Testis (tissue), 2 donors: ENCODE measurements at regions not wholly inside any gene's neighbourhood (a gene's known extent, or its start where the extent isn't known, plus 50 kb on each side); places are given as distances from the start of the nearest gene placed in this dataset.

ENCODE experiments used
- POLR2A ChIP-seq: fragments of 450-650 bp; IDR thresholded peaks from one replicate; pipeline ENCODE4 v1.6.1; 2017; ENCODE audit warnings: antibody characterized with exemption, mild to moderate bottlenecking, moderate library complexity
- TF ChIP-seq, protein P1 (sequence below), 3 experiments: fragments of 450-650 bp in 2 of 3; fragments of 200-600 bp in 1 of 3; sonication (generic) in 1 of 3; IDR thresholded peaks; one replicate each; pipeline ENCODE4 v1.5.1; 2016 to 2019; ENCODE audit warnings: antibody characterized with exemption in 3 of 3, mild to moderate bottlenecking in 2 of 3, moderate library complexity in 1 of 3

GRCh38 chr17:71234349-71234748 lies 886.5 kb upstream of the SOX9 start:
- TF ChIP-seq, protein P1, sequence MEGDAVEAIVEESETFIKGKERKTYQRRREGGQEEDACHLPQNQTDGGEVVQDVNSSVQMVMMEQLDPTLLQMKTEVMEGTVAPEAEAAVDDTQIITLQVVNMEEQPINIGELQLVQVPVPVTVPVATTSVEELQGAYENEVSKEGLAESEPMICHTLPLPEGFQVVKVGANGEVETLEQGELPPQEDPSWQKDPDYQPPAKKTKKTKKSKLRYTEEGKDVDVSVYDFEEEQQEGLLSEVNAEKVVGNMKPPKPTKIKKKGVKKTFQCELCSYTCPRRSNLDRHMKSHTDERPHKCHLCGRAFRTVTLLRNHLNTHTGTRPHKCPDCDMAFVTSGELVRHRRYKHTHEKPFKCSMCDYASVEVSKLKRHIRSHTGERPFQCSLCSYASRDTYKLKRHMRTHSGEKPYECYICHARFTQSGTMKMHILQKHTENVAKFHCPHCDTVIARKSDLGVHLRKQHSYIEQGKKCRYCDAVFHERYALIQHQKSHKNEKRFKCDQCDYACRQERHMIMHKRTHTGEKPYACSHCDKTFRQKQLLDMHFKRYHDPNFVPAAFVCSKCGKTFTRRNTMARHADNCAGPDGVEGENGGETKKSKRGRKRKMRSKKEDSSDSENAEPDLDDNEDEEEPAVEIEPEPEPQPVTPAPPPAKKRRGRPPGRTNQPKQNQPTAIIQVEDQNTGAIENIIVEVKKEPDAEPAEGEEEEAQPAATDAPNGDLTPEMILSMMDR (IDR thresholded peaks at IDR 0.05), result no peak
- no peak for TF ChIP-seq POLR2A
